Activated CD4-positive, alpha-beta T cell treated with anti-CD3 and anti-CD28 coated beads, Interleukin-2, amount 10 ng/mL, durations not matched to agents 7 days and 5 days (primary cell): ENCODE measurements at regions not wholly inside any gene's neighbourhood (a gene's known extent, or its start where the extent isn't known, plus 50 kb on each side); places are given as distances from the start of the nearest gene placed in this dataset.
"Not testable (repeated sequence)": the region's sequence is repeated elsewhere in the genome, so short reads cannot be mapped to it uniquely, and the experiment has no call there.

ENCODE experiments used
- CTCF ChIA-PET: fragments of 350-600 bp; sonication (Branson Sonifier 250); formaldehyde crosslinking; loops from one replicate; lab custom pipeline; 2021; ENCODE audit warnings: antibody characterized with exemption; lab: Charles Lee
- POLR2A ChIA-PET: fragments of 350-600 bp; sonication (Branson Sonifier 250); formaldehyde crosslinking; loops from one replicate; lab custom pipeline; 2021; ENCODE audit warnings: antibody characterized with exemption; lab: Charles Lee
- DNase-seq: peaks from one replicate; pipeline ENCODE4 v3.0.0-alpha.2; 2020
- H3K27ac Mint-ChIP-seq: one replicate; pipeline ENCODE4 v1.8.0; 2021; ENCODE audit warnings: mild to moderate bottlenecking, moderate library complexity, mixed read lengths
- H3K27me3 Mint-ChIP-seq: one replicate; pipeline ENCODE4 v1.8.0; 2021; ENCODE audit warnings: mixed read lengths
- H3K36me3 Mint-ChIP-seq: one replicate; pipeline ENCODE4 v1.8.0; 2021; ENCODE audit warnings: low read depth, mixed read lengths
- H3K4me1 Mint-ChIP-seq: one replicate; pipeline ENCODE4 v1.8.0; 2021; ENCODE audit warnings: mixed read lengths
- H3K4me3 Mint-ChIP-seq: one replicate; pipeline ENCODE4 v1.8.0; 2021; ENCODE audit warnings: mild to moderate bottlenecking, moderate library complexity, mixed read lengths
- H3K9me3 Mint-ChIP-seq: one replicate; pipeline ENCODE4 v1.8.0; 2021; ENCODE audit warnings: mixed read lengths

DNA sequence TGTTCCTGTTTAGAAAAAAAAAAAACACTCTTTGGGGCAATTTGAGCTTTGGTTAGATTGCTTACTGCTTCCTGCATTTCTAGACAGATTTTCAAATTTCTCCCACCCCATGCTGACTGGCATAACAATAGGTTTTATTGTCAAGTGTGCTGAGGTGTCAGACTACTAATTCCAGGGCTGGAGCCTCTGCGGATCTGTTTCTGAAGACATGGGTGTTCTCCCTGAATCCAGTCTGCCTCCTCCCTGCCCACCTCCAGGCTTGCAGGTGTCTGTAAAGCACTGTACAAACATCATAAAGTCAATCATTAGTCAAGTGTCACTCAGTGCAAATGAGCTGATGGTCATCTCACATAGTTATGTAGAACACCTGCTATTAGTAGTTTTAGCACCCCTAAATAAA is 292.4 kb downstream of the GATA3 start:
- no peaks in the 10 kb centered on the region for H3K9me3 Mint-ChIP-seq
- peaks cover 2% of the 10 kb centered on the region for H3K27me3 Mint-ChIP-seq
- POLR2A ChIA-PET: no interaction called here
- H3K27ac Mint-ChIP-seq: no peak overlapping the region
- DNase-seq: no peak
- no peak overlapping the region for H3K4me3 Mint-ChIP-seq
- no peaks in the 10 kb centered on the region for H3K4me1 Mint-ChIP-seq
- H3K36me3 Mint-ChIP-seq: no peaks in the 10 kb centered on the region
- CTCF ChIA-PET: interaction anchor here (0.5 to 3.0 kb wide), 2 partner anchors 12 to 69 kb away, joined by 3 to 14 read pairs; no protein-coding TSS in a partner anchor

DNA sequence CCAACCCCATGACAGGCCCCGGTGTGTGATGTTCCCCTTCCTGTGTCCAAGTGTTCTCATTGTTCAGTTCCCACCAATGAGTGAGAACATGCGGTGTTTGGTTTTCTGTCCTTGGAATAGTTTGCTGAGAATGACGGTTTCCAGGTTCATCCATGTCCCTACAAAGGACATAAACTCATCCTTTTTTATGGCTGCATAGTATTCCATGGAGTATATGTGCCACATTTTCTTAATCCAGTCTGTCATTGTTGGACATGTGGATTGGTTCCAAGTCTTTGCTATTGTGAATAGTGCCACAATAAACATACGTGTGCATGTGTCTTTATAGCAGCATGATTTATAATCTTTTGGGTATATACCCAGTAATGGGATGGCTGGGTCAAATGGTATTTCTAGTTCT is 293.1 kb downstream of the GATA3 start:
- H3K36me3 Mint-ChIP-seq, H3K4me3 Mint-ChIP-seq, H3K9me3 Mint-ChIP-seq, H3K4me1 Mint-ChIP-seq, POLR2A ChIA-PET, H3K27ac Mint-ChIP-seq, H3K27me3 Mint-ChIP-seq, DNase-seq: not testable (repeated sequence)
- CTCF ChIA-PET: interaction anchor here (2.9 kb wide), 1 partner anchor 13 kb away, joined by 11 read pairs; no protein-coding TSS in a partner anchor

DNA sequence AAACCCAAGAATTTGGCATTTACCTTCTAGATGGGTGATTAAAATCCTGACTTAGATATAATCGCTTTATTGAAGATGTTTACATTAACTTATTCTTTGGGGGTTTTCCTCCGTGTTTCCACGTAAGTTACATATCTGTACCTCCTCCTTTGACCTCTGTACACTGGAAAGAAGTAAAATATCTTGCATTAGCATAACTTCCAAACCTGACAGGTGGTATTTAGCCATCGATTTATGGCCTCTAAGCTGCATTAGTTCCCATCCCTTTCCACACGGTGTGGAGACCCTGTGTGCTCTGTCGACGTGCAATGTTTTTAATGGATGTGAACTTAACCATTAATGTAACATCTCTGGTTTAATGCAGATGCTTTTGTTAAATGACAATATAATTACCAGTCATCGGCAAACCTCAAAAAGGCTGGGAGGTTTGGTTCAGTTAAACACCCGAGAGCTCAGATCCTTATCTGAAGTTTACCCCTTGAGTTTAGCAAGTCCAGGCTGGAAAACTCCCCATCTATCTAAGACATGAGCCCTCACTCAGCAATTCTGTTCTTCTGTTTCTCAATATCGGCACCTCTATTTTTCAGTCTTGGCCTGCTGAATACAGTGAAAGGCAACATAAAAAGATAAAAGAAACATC is 295.2 kb downstream of the GATA3 start:
- H3K27me3 Mint-ChIP-seq: no peaks in the 10 kb centered on the region
- H3K4me3 Mint-ChIP-seq: no peak overlapping the region
- CTCF ChIA-PET: interaction anchor here (0.6 to 2.9 kb wide), 4 partner anchors 10 to 1163 kb away, joined by 3 to 11 read pairs (median 4); no protein-coding TSS in a partner anchor
- H3K4me1 Mint-ChIP-seq: no peaks in the 10 kb centered on the region
- no peak for DNase-seq
- peak overlapping the region; percentile 43 for H3K27ac Mint-ChIP-seq
- POLR2A ChIA-PET: no interaction called here
- H3K36me3 Mint-ChIP-seq: no peaks in the 10 kb centered on the region
- H3K9me3 Mint-ChIP-seq: no peaks in the 10 kb centered on the region

DNA sequence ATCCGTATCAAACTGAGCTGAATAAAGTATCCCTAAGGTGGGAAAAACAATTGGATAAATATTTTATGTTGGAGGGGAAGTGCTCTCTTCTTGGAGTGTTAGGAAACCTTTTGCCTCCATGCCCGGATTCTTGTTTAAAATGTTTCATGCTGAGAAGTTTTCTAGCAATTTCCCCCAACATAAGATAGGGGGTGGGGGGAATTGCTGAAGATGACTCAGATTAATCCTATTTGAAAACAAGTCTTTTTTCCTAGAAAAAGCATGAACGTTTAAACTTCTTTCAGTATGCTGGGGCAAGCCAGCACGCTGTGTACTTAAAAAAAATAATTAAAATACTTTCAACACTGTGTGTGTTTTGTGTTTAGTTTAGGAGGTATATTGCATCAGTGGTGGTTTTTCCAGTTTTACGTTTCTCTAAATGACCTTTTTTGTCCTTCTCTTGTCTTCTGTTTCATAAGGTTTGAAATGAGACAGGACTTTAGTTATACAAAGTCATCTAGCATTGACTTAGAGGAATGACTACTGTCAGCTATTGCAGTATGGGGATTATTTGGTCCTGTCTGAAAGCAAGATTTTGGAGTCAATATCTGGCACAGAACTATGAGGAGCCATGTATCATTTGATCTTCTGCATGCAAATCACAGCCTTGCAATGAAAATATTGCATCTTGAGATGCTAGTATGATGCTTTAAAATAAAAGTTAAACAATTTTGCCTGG is 295.9 kb downstream of the GATA3 start:
- Mint-ChIP-seq H3K27ac (no peak overlapping the region), H3K36me3 (no peaks in the 10 kb centered on the region), H3K27me3 (no peaks in the 10 kb centered on the region), H3K4me3 (no peak overlapping the region), H3K9me3 (no peaks in the 10 kb centered on the region), H3K4me1 (no peaks in the 10 kb centered on the region)
- DNase-seq: no peak
- CTCF ChIA-PET: interaction anchor here (0.6 to 2.9 kb wide), 4 partner anchors 10 to 1164 kb away, joined by 3 to 11 read pairs (median 4); no protein-coding TSS in a partner anchor
- POLR2A ChIA-PET: no interaction called here

DNA sequence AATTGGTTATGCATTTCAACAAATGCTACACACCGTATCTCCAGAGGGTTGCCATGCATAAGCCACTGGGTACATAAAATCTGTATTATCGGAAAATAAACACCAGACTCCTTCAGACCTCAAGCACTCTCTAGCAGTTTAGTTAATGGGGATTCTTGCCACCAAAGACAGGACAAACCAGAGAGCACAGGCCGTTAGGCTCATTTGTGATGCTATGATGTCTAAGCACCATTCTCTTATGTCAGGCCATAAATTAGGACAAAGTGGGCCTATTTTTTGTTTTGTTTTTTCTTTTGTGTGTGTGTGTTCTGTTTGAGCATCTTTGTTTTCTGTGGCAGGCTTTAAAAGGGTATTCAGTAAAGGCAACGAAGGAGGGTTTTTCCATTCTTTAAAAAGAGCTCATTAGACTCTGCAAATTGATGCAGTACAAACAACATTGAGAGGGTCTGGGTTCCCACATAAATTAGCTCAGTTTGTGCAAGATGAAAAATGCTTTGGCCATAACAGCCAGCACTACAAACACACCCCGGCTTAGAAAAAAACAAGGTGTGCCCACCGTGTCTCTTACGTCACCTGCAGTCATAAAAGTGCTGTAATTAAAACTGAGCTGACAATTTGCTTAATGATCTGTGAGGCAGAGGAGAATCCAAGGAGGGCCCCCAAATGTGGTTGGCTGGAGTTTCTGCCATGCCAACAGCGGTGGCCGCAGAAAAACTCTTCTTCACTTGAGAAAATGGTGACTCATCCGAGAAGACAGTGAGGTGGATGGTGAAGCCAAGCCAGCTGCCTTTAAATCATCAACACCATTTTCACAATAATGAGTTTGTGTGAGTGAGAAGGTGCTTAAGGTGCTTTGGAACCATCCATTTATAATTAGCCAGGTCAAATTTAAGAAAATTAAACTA is 297.9 kb downstream of the GATA3 start:
- no peak for DNase-seq
- ChIA-PET POLR2A (interaction anchor here (0.6 kb wide), 1 partner anchor 291 kb away, joined by 3 read pairs; no protein-coding TSS in a partner anchor), CTCF (interaction anchor here (0.9 to 1.8 kb wide), 2 partner anchors 9 to 284 kb away, joined by 3 to 5 read pairs; no protein-coding TSS in a partner anchor)
- Mint-ChIP-seq H3K9me3 (no peaks in the 10 kb centered on the region), H3K27ac (no peak overlapping the region), H3K4me3 (no peak overlapping the region), H3K36me3 (no peaks in the 10 kb centered on the region), H3K27me3 (peaks cover 6% of the 10 kb centered on the region), H3K4me1 (no peaks in the 10 kb centered on the region)

DNA sequence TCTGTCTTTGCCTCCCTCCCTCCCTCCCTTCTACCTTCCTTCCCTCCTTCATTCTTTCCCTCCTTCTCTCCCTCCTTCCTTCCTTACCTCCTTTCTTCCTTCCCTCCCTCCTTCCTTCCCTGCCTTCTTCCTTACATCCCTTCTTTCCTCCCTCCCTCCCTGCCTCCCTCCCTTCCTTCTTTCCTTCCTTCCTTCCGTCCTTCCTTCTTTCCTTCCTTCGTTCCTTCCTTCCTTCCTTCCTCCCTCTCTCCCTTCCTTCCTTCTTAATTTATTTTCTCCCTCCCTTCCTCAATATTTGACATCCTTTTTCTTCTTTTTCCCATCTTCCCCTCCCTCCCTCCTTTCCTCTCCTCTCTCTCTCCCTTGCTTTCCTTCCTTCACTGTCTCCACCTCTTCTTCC is 301.8 kb downstream of the GATA3 start:
- Mint-ChIP-seq H3K4me3 (no peak overlapping the region), H3K4me1 (peaks cover 12% of the 10 kb centered on the region), H3K36me3 (no peaks in the 10 kb centered on the region), H3K27ac (no peak overlapping the region), H3K9me3 (peaks cover 9% of the 10 kb centered on the region), H3K27me3 (peaks cover 6% of the 10 kb centered on the region)
- POLR2A ChIA-PET: no interaction called here
- no peak for DNase-seq
- CTCF ChIA-PET: interaction anchor here (1.5 to 1.6 kb wide), 2 partner anchors 8 to 24 kb away, joined by 4 to 6 read pairs; no protein-coding TSS in a partner anchor

DNA sequence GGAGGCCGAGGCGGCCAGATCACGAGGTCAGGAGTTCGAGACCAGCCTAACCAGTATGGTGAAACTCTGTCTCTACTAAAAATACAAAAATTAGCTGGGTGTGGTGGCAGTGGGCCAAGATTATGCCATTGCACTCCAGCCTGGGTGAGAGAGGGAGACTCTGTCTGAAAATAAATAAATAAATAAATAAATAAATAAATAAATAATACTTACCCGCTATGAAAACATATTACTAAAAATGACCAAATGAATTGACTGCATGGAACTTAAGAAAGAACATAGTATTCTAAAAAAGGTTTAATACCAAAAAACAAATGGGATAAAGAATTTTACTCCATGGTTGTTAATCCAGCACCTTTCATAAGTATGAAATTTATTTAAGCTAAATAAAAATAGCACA is 305.0 kb downstream of the GATA3 start:
- CTCF ChIA-PET: interaction anchor here (1.0 to 2.1 kb wide), 2 partner anchors 10 to 38 kb away, joined by 3 to 11 read pairs; no protein-coding TSS in a partner anchor

DNA sequence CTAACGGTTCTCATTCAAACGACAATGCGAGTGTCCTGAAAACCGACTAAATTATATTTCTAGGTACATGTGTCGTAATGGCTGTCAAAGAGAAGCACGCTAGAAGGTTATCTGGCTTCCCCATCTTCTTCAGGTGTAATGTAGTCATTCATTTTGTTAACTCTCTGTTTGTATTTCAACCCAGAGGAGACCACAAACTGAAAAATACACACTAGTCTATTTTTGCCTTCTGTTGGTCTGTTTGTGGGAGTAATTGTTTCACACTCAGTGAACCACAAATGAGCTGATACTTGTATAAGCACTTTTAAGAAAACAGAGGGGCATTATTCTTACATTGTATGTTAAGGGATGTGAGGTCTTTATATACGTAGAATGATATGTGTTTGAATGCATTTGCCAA is 305.9 kb downstream of the GATA3 start:
- peaks cover 6% of the 10 kb centered on the region for H3K27me3 Mint-ChIP-seq
- DNase-seq: no peak
- CTCF ChIA-PET: interaction anchor here (1.1 to 2.1 kb wide), 4 partner anchors 11 to 42 kb away, joined by 3 to 11 read pairs (median 4); no protein-coding TSS in a partner anchor
- H3K4me1 Mint-ChIP-seq: peaks cover 38% of the 10 kb centered on the region
- H3K9me3 Mint-ChIP-seq: peaks cover 14% of the 10 kb centered on the region
- peaks cover 7% of the 10 kb centered on the region for H3K36me3 Mint-ChIP-seq
- POLR2A ChIA-PET: no interaction called here
- H3K4me3 Mint-ChIP-seq: no peak overlapping the region
- H3K27ac Mint-ChIP-seq: peak overlapping the region; percentile 28

More for the DNA sequence above, 305.0 kb downstream of the GATA3 start:
- Mint-ChIP-seq H3K9me3 (peaks cover 14% of the 10 kb centered on the region), H3K27ac (no peak overlapping the region), H3K36me3 (peaks cover 7% of the 10 kb centered on the region), H3K27me3 (peaks cover 6% of the 10 kb centered on the region), H3K4me3 (no peak overlapping the region), H3K4me1 (peaks cover 35% of the 10 kb centered on the region)
- no peak for DNase-seq
- POLR2A ChIA-PET: no interaction called here

DNA sequence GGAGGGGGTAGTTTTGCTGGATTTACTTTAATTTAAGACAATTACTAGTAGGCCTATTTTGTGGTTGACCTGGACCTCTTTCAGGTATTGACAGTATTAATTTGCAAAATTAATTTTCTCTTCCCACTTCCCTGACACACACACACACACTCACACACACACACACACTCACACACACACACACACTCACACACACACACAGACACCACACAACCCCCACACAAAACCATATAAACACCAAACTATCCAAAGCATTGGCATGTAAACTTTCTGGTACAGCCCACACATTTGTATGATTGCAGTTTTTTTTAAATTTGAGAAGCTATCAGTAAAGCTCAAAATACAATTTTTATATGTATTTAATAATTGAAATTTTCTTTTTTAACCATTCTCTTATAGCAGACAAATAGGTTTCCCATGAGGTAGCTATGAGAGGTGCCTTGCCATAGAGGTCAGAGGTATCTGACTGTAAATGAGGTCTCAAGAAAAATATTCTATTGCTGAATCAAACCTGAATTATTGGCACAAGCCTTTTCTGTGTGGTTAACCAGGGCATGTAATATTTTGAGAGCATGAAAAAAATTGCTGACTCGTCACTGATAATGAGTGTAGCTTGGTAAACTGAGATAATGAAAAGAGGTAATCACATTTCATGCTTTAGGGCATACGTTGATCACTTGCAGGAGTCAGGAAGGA is 306.5 kb downstream of the GATA3 start:
- Mint-ChIP-seq H3K27me3 (peaks cover 3% of the 10 kb centered on the region), H3K27ac (peak overlapping the region; percentile 28), H3K4me1 (peaks cover 44% of the 10 kb centered on the region), H3K4me3 (no peak overlapping the region), H3K9me3 (peaks cover 14% of the 10 kb centered on the region), H3K36me3 (peaks cover 7% of the 10 kb centered on the region)
- POLR2A ChIA-PET: no interaction called here
- no peak for DNase-seq
- CTCF ChIA-PET: interaction anchor here (0.6 to 2.1 kb wide), 5 partner anchors 12 to 90 kb away, joined by 3 to 11 read pairs (median 4); no protein-coding TSS in a partner anchor

DNA sequence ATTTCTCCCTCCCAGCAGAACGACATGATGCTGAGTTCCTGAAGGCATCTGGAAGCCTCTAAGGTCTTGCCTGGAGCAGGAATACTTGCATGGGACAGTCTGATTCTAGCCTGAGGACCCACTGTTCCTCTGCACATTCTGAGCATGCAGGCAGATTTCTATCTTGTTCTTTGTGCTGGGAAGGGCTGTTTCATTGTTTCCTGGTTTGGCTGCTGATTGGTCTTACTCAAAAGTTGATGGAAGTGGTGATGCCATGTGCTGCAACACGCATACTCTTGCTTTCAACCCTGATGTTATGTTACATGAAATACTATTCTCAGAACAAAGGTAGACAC is 307.0 kb downstream of the GATA3 start:
- peaks cover 47% of the 10 kb centered on the region for H3K4me1 Mint-ChIP-seq
- peaks cover 7% of the 10 kb centered on the region for H3K36me3 Mint-ChIP-seq
- H3K9me3 Mint-ChIP-seq: peaks cover 14% of the 10 kb centered on the region
- H3K27ac Mint-ChIP-seq: no peak overlapping the region
- no peak for DNase-seq
- ChIA-PET POLR2A (no interaction called here), CTCF (interaction anchor here (0.6 to 1.1 kb wide), 2 partner anchors 35 to 90 kb away, joined by 3 to 6 read pairs; no protein-coding TSS in a partner anchor)
- H3K27me3 Mint-ChIP-seq: peaks cover 2% of the 10 kb centered on the region
- no peak overlapping the region for H3K4me3 Mint-ChIP-seq

DNA sequence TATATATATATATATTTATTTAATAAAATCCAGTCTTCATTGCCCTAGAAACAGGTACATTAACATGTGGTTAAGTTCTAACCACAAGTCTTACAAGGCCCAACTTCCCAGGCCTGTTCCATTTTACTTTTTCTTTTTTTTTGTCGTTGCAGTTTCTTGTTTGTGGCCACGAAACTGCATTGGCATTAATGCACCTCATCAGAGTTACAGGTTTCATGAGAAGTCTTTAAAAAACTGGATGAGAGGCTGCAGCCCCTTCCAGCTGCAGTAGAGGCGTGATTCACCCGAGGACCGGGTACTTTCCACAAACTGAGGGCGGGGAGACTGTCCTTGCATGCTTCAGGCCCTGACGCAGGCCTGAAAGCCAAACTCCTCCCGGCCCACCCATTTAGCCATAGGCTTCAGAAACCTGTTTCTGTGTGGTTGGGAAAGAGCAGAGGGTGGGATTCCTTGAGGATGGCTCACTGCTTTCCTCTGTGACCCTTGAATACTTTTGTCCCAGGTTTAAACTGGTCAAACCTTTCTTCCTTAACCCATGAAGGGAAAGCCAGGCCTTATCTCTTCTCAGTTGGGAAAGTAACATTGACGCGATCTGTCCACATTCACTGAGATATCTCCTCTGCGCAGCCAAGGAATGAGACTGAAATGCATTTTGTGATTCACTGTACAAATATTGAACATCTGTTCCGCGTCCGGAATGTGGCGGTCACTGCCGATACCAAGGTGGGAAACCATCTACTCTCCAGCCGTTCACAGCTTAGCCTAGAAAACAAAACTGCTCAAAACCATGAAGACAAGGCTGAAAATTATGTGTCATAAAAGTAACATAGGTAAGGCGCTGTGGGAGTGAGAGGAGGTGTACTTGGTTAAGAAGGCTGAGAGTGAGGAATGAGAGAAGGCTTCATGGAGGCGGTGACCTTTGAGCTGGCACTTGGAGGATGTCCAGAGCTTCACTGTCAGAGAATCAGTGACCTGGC is 311.7 kb downstream of the GATA3 start:
- Mint-ChIP-seq H3K36me3 (peaks cover 14% of the 10 kb centered on the region), H3K4me1 (peaks cover 46% of the 10 kb centered on the region), H3K27me3 (no peaks in the 10 kb centered on the region), H3K4me3 (no peak overlapping the region), H3K27ac (peak overlapping the region; percentile 48), H3K9me3 (peaks cover 11% of the 10 kb centered on the region)
- ChIA-PET POLR2A (interaction anchor here (1.6 kb wide), 1 partner anchor 34 kb away, joined by 4 read pairs; no protein-coding TSS in a partner anchor), CTCF (interaction anchor here (0.7 to 1.1 kb wide), 2 partner anchors 19 to 144 kb away, joined by 3 to 4 read pairs; no protein-coding TSS in a partner anchor)
- peak; percentile 13 for DNase-seq
